ENCODE measurements at regions not wholly inside any gene's neighbourhood (a gene's known extent, or its start where the extent isn't known, plus 50 kb on each side); places are given as distances from the start of the nearest gene placed in this dataset.

DNA sequence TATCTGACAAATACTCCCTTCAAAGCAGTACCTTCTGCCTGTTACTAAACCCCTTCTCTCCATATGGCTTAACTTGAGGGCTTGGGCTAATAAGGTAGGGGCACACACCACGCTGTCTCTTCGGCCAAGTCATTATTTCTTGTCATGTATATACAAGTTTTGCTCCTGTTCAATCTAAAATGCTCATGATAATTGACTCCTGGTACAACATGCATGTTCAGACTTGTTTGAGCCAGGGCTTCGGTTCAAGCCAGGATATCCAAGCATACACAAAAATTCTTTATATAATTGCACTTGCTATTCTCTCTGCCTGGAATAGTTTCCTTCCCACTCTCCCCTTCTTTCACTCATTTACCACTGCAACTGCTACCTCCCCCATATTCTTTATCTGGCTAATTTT, 756.0 kb upstream of the C9orf72 start:
- TF ChIP-seq, protein P1, sequence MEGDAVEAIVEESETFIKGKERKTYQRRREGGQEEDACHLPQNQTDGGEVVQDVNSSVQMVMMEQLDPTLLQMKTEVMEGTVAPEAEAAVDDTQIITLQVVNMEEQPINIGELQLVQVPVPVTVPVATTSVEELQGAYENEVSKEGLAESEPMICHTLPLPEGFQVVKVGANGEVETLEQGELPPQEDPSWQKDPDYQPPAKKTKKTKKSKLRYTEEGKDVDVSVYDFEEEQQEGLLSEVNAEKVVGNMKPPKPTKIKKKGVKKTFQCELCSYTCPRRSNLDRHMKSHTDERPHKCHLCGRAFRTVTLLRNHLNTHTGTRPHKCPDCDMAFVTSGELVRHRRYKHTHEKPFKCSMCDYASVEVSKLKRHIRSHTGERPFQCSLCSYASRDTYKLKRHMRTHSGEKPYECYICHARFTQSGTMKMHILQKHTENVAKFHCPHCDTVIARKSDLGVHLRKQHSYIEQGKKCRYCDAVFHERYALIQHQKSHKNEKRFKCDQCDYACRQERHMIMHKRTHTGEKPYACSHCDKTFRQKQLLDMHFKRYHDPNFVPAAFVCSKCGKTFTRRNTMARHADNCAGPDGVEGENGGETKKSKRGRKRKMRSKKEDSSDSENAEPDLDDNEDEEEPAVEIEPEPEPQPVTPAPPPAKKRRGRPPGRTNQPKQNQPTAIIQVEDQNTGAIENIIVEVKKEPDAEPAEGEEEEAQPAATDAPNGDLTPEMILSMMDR (conservative IDR thresholded peaks at IDR 0.05; ENCODE audit: low read depth, low read length), result no peak
- TF ChIP-seq POLR2A (IDR thresholded peaks at IDR 0.05; ENCODE audit: low read depth, low read length) (no peak), MXI1 (IDR thresholded peaks at IDR 0.05; ENCODE audit: borderline replicate concordance, low read depth, low read length) (no peak), RCOR1 (IDR thresholded peaks at IDR 0.05; ENCODE audit: insufficient replicate concordance, low read length) (no peak), FOS (IDR thresholded peaks at IDR 0.05; ENCODE audit: low read depth, low read length) (no peak), BHLHE40 (IDR thresholded peaks at IDR 0.05; ENCODE audit: low read depth, low read length) (no peak), MAFK (IDR thresholded peaks at IDR 0.05; ENCODE audit: low read depth, low read length) (no peak), RAD21 (IDR thresholded peaks at IDR 0.05; ENCODE audit: low read length) (no peak), RFX5 (IDR thresholded peaks at IDR 0.05; ENCODE audit: low read depth, low read length) (no peak), SMC3 (IDR thresholded peaks at IDR 0.05; ENCODE audit: low read depth, low read length) (no peak), CEBPB (IDR thresholded peaks at IDR 0.05; ENCODE audit: low read depth, low read length) (no peak)
- TF ChIP-seq, protein P2, sequence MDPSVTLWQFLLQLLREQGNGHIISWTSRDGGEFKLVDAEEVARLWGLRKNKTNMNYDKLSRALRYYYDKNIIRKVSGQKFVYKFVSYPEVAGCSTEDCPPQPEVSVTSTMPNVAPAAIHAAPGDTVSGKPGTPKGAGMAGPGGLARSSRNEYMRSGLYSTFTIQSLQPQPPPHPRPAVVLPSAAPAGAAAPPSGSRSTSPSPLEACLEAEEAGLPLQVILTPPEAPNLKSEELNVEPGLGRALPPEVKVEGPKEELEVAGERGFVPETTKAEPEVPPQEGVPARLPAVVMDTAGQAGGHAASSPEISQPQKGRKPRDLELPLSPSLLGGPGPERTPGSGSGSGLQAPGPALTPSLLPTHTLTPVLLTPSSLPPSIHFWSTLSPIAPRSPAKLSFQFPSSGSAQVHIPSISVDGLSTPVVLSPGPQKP (IDR thresholded peaks at IDR 0.05; ENCODE audit: borderline replicate concordance, low read depth, low read length), result no peak
- TF ChIP-seq, protein P3, sequence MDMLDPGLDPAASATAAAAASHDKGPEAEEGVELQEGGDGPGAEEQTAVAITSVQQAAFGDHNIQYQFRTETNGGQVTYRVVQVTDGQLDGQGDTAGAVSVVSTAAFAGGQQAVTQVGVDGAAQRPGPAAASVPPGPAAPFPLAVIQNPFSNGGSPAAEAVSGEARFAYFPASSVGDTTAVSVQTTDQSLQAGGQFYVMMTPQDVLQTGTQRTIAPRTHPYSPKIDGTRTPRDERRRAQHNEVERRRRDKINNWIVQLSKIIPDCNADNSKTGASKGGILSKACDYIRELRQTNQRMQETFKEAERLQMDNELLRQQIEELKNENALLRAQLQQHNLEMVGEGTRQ (IDR thresholded peaks at IDR 0.05; ENCODE audit: low read depth, low read length), result no peak
